HG03159 (cell line): ENCODE measurements at regions not wholly inside any gene's neighbourhood (a gene's known extent, or its start where the extent isn't known, plus 50 kb on each side); places are given as distances from the start of the nearest gene placed in this dataset.

Experiments
- ATAC-seq: cut with Tn5 transposase; IDR thresholded peaks from one replicate; pipeline ENCODE4 v1.9.1; 2021; ENCODE audit warnings: mild to moderate bottlenecking, moderate library complexity; ENCODE audit not compliant: unreplicated experiment

DNA sequence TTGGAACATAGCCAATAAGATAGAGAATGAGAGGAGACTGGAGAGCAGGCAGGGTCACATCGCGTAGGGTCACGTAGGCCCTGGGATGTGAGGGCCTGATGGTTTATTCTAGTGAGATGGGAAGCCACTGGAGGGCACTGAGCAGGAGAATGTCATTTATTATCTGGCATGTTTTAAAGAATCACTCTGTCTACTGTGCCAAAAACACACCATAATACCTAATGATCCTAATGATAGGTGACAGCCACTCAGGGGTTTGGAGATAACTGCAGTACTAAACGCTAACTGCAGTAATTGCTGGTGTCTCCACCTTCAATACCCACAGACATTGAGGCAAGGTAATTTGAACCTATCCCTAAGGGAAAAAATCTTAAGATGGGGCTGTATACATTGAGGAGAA lies 185.4 kb downstream of the TTLL7 start:
- ATAC-seq = no peak

DNA sequence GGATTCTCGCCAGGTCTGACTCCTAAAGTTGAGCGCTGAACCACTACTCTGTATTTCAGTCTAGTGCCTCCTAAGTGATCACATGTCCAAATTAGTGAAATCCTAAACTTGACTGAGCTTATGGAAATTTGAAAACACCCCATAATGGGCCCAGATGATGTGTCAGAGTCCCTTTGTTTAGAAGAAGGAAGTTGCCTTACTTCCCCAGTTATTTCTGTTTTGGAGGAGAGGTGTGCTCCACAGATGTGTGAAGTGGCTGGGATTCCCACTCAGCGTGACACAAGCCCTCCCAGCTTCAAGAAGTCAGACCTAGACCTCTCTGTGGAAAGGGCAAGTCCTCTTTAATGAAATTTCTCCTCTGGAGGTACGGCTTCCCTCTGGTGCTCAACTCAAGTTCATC lies 188.8 kb downstream of the TTLL7 start:
- ATAC-seq = no peak

DNA sequence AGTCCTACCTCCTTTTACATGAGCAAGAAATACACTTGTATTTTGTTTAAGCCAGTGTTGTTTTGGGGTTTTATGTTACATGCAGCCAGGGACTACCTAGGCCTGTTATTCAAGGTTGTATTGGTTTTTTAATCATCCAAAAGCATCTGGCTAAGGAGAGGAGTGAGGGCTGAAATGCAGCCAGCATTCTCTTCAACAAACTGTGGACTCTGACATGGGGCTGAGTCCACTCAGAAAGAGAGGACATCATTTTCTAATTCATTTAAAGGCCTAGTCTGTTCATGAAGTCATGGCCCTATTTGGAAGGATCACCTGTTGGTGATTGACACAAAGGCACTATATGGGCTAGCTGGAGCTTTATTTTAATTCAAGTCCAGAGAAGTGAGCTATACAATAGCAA lies 190.4 kb downstream of the TTLL7 start:
- no peak for ATAC-seq

DNA sequence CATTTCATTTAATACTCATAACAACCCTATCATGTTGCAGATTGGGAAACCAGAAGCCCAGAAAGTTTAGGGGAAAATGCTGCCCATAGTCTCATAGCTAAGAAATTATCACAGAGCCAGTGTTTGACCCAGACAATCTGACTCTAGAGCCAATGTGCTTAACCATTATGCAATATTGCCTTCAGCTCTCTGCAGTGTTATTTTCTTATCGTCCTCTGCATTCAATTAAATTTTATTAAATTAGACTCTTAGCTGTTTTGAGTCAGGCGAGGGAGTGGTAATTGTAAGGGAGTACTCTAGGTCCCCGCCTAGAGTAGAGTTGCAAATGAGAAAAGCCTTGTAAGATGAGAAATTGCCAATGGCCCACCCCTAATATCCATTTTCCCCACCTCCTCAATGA lies 191.1 kb downstream of the TTLL7 start:
- no peak for ATAC-seq

DNA sequence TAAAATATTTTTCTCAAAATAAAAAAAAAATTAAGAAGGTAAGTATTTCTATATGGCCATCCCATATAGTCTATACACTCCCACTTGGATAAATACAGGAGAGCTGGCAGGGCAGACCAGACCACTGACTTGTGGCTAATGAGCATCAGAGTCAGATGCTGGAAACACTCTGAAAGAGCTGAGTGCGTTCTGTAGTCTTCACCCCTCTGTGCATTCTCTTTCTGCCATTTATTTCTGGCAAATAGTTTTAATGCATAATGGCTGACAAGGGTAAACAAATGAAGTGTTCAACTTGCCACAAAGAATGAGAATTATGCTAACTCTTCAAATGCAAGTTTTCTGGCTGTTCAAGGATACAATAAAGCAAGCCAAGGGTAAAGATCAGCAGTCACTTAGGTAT lies 191.7 kb downstream of the TTLL7 start:
- ATAC-seq = no peak

DNA sequence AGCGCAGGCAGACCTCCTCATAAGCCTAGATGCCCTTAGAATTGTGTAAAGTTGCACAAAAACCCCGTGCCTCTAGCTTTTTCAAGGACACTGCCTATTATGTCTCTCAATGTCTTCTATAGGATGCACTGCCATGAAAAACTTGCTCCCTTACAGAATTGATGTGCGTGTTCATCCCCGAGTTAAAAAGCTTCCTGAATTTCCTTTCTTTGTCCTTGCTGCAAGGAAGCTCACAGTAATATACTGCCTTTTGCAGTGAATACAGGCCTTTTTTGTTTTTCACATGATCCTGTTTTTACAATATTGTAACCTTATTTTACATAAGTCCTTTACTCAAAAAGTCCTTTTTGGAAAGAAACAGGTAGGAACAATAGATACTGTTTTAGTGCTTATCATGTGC lies 193.0 kb downstream of the TTLL7 start:
- no peak for ATAC-seq

DNA sequence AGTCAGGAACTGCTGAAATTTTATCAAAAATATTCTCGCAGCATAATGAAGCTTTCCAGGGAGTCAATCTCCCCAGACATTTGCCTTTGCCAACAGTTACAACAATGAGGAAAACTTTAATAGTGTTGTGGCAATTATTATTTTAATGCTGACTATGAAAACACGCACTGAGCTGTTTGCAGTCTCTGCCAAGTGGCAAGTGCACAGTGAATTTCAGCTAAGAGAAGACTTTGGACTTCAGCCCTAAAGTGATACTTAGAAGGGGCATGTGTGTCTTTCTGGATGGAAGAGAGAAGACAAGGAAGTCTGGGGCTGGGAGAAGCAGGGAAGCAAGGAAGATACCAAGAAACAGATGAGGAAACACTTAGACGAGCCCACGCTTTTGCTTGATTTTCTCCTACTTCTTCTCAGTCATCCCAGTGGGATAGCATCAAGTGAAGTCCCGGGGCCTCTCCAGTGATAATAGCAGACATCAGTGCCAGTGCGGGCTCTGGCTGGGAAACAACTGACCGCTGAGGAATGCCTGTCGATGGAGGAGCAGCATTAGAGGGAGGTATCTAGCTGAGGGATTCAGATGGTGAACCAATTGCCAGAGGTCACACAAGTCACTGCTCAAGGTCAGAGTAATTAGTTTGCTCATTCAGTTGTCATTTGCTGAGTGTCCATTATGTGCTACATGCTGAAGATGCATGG lies 196.3 kb downstream of the TTLL7 start:
- ATAC-seq = no peak

DNA sequence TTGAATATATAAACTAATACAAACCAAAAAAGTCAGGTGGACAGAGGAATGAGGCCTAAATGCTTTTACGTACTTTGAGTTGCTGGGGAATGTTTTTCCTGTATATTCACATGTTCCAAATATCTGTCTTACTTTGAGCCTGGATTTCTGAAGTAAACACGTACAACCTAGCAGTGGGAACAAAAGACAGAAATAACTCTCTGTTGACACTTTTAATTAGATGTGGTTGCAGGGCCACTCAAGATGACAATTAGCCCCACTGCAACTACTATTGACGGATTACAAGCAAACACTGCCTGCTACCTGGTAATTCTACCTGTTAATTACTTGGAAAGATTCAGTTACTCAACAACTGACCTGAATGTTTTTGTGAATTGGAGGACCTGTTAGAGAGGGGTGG lies 196.9 kb downstream of the TTLL7 start:
- no peak for ATAC-seq

DNA sequence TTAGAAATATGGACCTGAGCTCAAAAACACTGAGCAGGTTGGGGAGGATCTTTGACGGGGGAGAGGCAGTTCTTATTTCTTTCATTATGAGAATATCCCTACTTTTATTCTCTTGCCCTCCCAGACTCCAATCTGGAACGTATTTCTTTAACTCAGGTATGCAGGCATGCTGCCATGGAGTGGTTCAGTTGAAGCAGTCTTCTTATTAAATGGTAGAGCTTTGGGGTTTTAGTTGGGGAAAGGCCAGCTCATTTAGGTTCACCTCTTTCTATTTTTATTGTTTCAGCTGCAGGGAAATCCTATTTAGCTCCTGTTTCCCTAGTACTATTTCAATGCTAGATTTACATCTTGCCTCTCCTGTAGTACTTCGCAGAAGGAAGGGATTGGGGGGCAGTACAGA lies 198.9 kb downstream of the TTLL7 start:
- no peak for ATAC-seq

DNA sequence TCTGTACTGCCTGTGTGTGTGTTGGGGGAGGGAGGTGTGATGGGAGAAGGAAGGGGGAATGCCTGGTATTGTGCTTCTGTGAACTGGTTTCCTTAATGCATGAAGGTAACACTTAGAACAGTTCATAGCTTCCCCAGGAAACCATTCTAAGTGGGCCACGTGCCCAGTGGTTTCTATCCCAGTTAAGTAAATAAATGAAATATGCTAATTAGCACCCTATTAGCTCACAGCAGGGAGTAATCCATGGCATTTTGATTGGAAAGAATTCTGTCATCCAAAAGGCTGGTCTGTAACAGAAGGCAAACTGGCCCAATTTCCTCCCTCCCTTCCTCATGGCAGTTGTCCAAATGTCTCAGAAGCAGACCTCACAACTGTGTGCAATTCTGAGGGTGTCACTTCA lies 199.3 kb downstream of the TTLL7 start:
- ATAC-seq = no peak

DNA sequence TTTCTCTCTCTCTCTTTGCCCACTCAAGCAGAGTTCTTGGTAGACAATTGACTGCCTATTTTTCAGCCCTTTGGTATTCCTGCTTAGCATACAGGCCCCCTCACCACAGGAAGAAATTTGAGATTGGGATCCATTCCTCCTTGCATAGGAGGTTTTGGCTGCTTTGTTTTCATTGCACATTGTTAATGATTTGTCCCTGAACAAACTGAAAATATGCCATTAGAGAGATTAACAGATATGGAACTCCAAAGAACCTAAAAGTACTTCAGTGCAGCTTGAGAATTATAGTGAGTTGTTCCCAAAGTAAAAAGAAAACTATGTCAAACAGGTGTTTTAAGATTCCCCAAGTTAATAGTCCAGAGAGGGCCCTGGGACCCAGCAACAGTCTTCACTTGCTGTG lies 200.0 kb downstream of the TTLL7 start:
- ATAC-seq = no peak

DNA sequence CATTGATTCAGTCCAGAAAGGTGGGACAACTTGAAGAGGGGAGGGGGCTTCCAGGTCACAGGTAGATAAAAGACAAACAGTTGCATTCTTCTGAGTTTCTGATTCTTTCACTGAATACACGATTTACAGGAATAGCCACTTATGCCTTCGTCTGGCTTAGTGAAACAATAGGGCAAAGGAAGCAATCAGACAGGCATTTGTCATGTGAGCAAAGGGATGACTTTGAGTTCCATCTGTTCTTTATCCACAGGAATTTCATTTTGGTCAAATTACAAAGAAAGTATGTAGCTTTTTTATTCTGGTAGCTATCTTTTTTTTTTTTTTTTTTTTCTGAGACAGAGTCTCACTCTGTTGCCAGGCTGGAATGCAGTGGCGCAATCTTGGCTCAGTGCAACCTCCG lies 202.5 kb downstream of the TTLL7 start:
- ATAC-seq = no peak

DNA sequence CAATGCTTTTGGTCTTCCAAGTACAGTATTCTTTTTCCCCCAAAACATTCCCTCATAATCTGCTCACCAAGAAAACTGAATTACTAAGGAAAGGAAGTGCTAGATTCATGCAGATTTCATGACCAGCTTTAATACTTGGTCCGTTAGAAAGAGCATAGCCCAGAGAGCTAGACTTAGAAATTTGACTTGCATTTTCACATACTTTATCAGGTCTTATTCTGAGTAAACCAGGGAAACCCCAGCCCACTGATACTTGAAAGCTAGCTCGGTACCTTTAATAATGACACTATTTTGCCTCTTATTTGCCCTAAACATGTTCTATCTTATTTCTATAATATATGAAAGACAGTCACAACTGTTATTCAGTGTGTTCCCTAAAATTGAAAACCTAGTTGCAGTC lies 204.5 kb downstream of the TTLL7 start:
- peak; percentile 83 for ATAC-seq

DNA sequence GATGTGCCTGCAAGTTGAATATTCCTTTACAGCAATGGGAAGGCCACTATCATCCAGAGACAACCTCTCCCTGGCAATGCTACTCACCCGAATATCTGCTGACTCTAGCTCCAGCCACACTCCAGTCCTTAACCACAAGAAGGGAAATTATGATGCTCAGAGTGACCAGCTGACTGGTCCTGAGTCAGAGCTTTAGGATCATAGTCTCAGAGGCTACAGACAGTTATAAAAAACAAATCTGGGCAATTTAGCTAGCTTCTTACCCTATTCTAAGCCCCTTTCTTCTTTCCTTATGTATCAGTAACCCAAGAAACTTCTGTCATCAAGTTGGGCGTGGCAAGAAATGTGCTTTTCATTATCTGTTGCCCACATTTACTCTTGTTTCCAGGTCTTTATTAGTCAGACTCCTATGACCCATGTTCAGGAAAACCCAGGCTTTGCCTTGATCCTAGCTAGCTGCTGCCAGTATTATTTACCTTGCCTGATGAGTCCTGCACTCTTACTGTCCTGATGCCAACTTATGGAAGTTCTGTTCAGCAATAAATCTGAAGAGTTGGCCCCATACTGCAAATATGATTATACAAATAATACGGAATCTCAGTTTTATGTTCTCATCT lies 207.0 kb downstream of the TTLL7 start:
- no peak for ATAC-seq

DNA sequence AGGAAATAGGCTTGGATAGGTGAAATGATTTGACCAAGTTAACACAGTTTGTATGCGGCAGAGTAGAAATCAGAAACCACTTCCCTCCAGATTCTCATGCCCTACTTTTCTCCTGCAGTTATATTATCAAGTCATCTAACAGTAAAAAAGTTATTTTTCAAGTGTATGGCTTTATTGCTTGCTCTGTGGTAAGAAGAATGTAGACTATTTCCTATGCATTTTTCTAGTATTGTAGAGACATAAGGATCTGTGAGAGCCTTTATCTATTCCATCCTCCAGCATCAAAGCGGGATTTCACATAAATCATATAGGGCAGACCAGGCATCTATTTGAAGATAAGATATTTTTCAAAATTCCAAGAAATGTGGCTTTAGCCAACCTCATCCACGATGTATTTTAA lies 208.5 kb downstream of the TTLL7 start:
- no peak for ATAC-seq

DNA sequence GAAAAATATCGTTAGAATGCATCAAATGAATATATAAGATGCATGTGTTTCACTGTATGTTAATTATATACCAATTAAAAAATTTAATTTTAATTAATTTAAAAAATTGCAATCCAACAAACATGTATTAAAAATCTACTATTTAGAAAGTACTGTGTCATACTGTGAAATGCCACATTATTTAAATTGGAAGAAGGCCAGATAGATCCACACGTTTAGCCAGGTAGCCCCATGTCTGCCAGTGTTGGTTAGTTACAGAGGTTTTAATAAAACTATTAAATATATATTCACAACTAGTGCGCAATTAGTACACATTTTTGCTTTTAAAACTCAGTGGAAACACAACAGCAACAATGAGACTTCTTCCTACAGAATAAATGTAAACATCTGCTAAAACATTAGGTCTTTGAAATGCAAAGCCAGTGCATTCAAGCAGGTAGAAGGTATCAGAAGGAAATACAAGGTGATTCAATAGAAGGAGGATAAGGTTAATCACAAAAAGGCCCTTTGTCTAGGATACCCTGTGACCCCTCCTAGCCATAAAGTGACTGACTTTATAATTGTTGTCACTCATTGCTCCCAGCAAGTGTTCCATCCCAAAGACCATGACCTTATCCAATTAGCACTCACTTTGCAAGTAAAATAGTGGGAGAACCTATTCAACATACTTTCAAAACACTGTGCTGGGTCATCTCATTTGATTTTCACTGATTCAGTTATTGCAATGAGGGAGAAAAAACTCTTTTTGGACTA lies 211.5 kb downstream of the TTLL7 start:
- ATAC-seq = no peak

DNA sequence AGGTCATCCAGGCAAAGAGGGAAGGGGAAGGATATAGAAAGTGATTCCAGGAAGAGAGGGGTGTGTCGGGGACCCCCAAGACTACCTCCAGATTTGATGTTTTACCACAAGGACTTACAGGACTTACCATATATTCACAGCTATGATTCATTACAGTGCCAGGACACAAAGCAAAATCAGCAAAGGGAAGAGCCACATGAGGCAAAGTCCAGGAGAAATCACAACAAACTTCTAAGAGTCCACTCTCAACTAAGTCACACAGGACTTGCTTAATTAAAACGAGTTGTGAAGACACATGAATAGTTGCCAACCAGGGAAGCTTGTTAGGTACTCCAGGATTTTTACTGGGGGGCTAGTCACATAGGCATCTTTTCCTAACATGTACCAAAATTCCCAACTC lies 217.3 kb downstream of the TTLL7 start:
- ATAC-seq = no peak

DNA sequence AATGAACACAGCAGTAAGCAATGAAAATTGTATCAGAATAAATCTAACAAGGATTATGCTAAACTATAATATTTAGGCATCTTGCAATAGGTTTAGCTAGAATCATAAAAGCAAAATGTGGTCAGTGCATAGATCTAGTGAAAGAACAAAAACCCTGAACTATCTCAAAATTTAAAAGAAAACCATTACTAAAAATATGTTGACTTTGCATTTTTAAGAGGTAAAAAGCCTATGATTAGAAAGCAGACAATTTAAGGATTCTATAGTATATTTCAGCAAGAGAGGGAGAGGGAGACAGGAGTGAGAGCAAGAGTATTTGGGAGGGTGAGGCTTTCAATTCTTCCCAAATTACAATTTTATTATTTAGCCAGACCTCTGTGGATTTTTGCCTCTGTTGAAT lies 219.4 kb downstream of the TTLL7 start:
- ATAC-seq = no peak

DNA sequence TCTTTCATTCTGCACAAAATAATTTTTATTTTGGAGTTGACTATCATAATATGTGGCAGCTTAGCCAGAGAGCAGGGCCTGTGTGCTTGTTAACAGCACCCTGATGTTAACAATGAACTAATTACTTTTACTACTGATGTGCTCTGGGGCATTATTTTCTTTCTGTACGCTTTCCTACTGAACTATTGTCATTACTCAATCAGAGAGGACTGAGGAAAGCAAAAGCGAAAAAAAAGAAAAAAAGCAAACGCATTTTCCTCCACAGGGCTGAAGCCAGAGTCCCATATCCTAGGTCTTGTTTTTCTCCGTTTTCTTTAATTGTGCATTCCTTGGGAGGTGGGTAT lies 221.2 kb downstream of the TTLL7 start:
- no peak for ATAC-seq

DNA sequence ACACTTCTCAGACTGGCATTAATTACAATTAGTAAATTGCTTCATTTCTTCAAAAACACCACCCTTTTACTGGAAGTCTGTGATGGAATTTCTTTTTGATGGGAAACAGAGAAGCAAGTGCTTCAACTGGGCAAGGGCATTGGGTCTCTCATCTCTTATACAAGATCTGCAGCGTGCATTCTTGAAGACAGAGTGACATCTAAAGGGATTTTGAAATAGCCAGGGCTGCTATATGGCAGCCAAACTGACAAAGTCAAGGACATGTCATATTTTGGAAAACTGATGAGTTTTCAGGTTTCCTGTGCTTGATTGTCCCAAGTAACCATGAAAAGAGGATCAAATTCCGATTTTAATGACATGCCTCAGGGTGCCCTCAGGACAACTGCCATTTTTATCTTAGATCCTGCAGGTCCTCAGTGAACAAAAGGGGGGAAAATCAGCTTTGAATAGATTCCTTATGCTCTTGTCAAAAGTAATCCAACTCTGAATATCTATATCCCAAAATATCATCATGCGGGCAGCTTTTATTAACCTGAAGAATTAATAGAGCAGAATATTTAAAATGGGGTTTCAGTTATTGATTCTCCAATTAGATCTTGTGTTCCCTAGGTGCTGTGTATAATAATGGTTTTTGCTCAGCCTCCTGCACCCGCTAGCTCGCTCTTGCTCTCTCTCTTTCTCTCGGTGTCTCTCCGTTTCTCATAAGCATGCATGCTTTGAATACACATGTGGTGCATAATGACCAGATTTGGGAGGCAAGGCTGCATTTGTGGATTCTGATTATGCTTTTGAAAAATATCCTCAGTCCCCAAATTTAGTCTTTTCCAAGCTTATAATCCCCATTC lies 221.8 kb downstream of the TTLL7 start:
- ATAC-seq = no peak

DNA sequence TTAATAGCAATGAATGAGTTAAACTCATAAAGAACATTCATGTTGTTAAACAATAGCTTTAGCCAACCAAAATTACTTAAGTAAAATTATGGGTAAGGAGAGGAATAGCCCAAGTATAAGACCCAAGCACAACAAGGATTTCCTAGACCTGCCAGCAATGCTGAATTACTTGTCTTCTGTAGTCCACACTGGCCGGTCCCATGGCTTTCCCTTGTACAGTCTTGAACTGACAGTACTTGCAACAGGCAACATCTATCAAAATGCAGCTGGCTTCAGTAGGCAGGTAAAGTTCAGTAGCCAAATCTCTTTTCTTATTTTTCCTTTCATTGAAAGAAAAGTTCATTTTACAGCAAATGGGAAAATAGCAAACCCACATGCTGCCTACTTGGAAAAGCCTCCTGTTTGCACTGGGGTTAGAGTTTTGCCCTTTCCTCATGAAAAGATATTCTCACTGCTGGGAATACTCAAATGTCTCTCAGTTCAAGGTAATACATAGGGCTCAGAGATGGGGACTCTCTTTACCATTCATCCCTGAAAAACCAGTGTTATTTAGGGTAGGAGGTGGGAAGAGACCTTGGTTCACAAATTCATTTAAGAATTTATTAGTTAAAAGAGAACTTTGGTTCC lies 222.8 kb downstream of the TTLL7 start:
- ATAC-seq = no peak
